HG02885 (cell line): ENCODE measurements at regions not wholly inside any gene's neighbourhood (a gene's known extent, or its start where the extent isn't known, plus 50 kb on each side); places are given as distances from the start of the nearest gene placed in this dataset.

Experiments
- ATAC-seq: cut with Tn5 transposase; IDR thresholded peaks from one replicate; pipeline ENCODE4 v1.9.1; 2021; ENCODE audit warnings: mild to moderate bottlenecking; ENCODE audit not compliant: unreplicated experiment, poor library complexity

- ATAC-seq, result no peak
Measured at GRCh38 chr11:110897035-110897434, 184.8 kb upstream of the ARHGAP20 start.

- no peak for ATAC-seq
Measured at GRCh38 chr11:110896358-110896757, 184.1 kb upstream of the ARHGAP20 start.

- ATAC-seq, result no peak
Measured at GRCh38 chr11:110894224-110894623, 182.0 kb upstream of the ARHGAP20 start.

GRCh38 chr11:110892741-110893285 is 180.6 kb upstream of the ARHGAP20 start:
- ATAC-seq, result no peak

- no peak for ATAC-seq
Measured at GRCh38 chr11:110891411-110891810, 179.2 kb upstream of the ARHGAP20 start.

GRCh38 chr11:110890995-110891394 is 178.8 kb upstream of the ARHGAP20 start:
- no peak for ATAC-seq

GRCh38 chr11:110886288-110886970 is 174.2 kb upstream of the ARHGAP20 start:
- no peak for ATAC-seq

- no peak for ATAC-seq
Measured at GRCh38 chr11:110883256-110883655, 171.0 kb upstream of the ARHGAP20 start.

- ATAC-seq, result no peak
Measured at GRCh38 chr11:110878513-110878912, 166.3 kb upstream of the ARHGAP20 start.

- no peak for ATAC-seq
Measured at GRCh38 chr11:110874437-110875030, 162.3 kb upstream of the ARHGAP20 start.

GRCh38 chr11:110873975-110874374 is 161.7 kb upstream of the ARHGAP20 start:
- no peak for ATAC-seq

- no peak for ATAC-seq
Measured at GRCh38 chr11:110870816-110871522, 158.7 kb upstream of the ARHGAP20 start.

- no peak for ATAC-seq
Measured at GRCh38 chr11:110867951-110868350, 155.7 kb upstream of the ARHGAP20 start.

GRCh38 chr11:110866081-110866480 is 153.8 kb upstream of the ARHGAP20 start:
- ATAC-seq, result no peak

GRCh38 chr11:110862407-110862806 is 150.2 kb upstream of the ARHGAP20 start:
- ATAC-seq, result no peak

- ATAC-seq, result no peak
Measured at GRCh38 chr11:110860461-110860860, 148.2 kb upstream of the ARHGAP20 start.

GRCh38 chr11:110859998-110860397 is 147.8 kb upstream of the ARHGAP20 start:
- no peak for ATAC-seq

- no peak for ATAC-seq
Measured at GRCh38 chr11:110859240-110859840, 147.1 kb upstream of the ARHGAP20 start.

GRCh38 chr11:110858547-110858921 is 146.3 kb upstream of the ARHGAP20 start:
- ATAC-seq, result no peak

GRCh38 chr11:110857892-110858546 is 145.8 kb upstream of the ARHGAP20 start:
- no peak for ATAC-seq
